ENCODE measurements at regions not wholly inside any gene's neighbourhood (a gene's known extent, or its start where the extent isn't known, plus 50 kb on each side); places are given as distances from the start of the nearest gene placed in this dataset.

DNA sequence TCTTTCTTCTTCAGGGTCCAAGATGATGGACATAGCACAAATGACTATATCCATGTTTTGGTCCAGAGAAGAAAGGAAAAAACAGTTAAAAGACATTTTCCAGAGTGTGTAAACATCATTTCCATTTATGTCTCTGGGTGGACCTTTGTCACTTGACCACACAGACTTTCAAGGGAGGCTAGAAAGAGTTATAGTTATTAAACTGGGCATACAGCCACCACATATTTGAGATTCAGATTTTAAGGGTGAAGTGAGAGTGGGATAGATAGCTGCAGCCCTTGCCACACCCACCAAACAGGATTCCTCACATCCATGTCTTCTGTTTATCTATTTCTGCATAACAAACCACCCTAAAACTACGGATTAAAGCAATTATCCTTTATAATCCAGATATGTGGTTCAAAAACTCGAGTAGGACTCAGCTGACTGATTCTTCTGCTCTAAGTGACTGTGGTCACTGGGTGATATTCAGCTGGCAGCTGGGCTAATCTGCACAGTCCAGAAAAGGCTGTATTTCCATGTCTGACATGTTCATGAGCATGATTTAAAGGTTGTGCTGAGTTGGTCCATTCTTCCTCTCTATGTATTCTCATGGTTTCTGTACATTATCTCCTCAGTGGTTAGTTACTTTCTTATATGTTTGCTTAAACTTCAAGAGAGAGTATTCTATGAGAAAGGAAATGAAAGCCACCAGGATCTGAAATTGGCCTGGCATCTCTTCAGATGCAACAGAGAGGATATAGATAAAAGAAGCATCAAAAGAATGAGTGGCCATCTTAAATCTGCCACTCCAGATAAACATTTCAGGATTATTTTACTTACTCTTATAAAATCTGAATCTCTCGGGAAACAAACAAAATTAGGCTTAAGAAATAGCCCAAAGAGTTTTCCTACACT lies 459.8 kb upstream of the CTSO start:
- TF ChIP-seq, protein P1, sequence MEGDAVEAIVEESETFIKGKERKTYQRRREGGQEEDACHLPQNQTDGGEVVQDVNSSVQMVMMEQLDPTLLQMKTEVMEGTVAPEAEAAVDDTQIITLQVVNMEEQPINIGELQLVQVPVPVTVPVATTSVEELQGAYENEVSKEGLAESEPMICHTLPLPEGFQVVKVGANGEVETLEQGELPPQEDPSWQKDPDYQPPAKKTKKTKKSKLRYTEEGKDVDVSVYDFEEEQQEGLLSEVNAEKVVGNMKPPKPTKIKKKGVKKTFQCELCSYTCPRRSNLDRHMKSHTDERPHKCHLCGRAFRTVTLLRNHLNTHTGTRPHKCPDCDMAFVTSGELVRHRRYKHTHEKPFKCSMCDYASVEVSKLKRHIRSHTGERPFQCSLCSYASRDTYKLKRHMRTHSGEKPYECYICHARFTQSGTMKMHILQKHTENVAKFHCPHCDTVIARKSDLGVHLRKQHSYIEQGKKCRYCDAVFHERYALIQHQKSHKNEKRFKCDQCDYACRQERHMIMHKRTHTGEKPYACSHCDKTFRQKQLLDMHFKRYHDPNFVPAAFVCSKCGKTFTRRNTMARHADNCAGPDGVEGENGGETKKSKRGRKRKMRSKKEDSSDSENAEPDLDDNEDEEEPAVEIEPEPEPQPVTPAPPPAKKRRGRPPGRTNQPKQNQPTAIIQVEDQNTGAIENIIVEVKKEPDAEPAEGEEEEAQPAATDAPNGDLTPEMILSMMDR (IDR thresholded peaks at IDR 0.05): no peak
- no peak for TF ChIP-seq EZH2 (IDR thresholded peaks at IDR 0.05; ENCODE audit: borderline replicate concordance, insufficient read depth, low read depth, low read length, poor library complexity, severe bottlenecking)
- ATAC-seq (ENCODE audit: low read depth): no peak
- POLR2A ChIA-PET: no interaction called here
- no peak overlapping the region for H3K4me3 ChIP-seq (ENCODE audit: control extremely low read depth in 1 of 5, extremely low read depth in 1 of 5, insufficient read depth in 1 of 5, low read depth in 2 of 5, low read length in 4 of 5)
- no peak overlapping the region for H2AFZ ChIP-seq (ENCODE audit: insufficient read depth, low read depth, low read length, poor library complexity, severe bottlenecking)
- H3K4me2 ChIP-seq (replicated peaks; ENCODE audit: low read depth, low read length, poor library complexity, severe bottlenecking): no peak overlapping the region
- no peak overlapping the region for H3K4me3 Mint-ChIP-seq
- no peak for DNase-seq
- no peak overlapping the region for H3K9ac ChIP-seq (ENCODE audit: low read length)
- no peaks in the 10 kb centered on the region for H3K4me1 ChIP-seq (ENCODE audit: control insufficient read depth in 2 of 2, insufficient read depth in 2 of 2, low read length in 2 of 2)
- 83% methylated on average over 1 of the region's 3 CpGs for WGBS (ENCODE audit: insufficient coverage)
- no peaks in the 10 kb centered on the region for H3K79me2 ChIP-seq (ENCODE audit: control insufficient read depth, insufficient read depth, low read length)
- H3K36me3 ChIP-seq (replicated peaks in 1 of 2; ENCODE audit: control extremely low read depth in 1 of 2, control insufficient read depth in 1 of 2, extremely low read depth in 1 of 2, insufficient read depth in 2 of 2, low read length in 1 of 2): no peaks in the 10 kb centered on the region
- peaks cover 0 to 3% (median 0%) of the 10 kb centered on the region in 3 donors for H3K9me3 ChIP-seq (ENCODE audit: control extremely low read depth in 1 of 3, control insufficient read depth in 2 of 3, insufficient read depth in 1 of 3, low read length in 2 of 3)
- no peaks in the 10 kb centered on the region for H3K27me3 Mint-ChIP-seq
- CTCF ChIA-PET: no interaction called here
- no peaks in the 10 kb centered on the region for H3K4me1 Mint-ChIP-seq
- no peaks in the 10 kb centered on the region for H3K9me3 Mint-ChIP-seq (ENCODE audit: insufficient read depth)
- H3K27me3 ChIP-seq (replicated peaks in 1 of 4; ENCODE audit: control extremely low read depth in 1 of 4, control insufficient read depth in 3 of 4, insufficient read depth in 4 of 4, low read length in 3 of 4): no peaks in the 10 kb centered on the region
- H4K20me1 ChIP-seq (ENCODE audit: control insufficient read depth, insufficient read depth, low read length, poor library complexity, severe bottlenecking): no peaks in the 10 kb centered on the region
- intact Hi-C loops (cut with micrococcal nuclease): no loop called here
- H3K27ac ChIP-seq (ENCODE audit: low read length in 2 of 2): no peak overlapping the region
- no peak overlapping the region for H3K27ac Mint-ChIP-seq

DNA sequence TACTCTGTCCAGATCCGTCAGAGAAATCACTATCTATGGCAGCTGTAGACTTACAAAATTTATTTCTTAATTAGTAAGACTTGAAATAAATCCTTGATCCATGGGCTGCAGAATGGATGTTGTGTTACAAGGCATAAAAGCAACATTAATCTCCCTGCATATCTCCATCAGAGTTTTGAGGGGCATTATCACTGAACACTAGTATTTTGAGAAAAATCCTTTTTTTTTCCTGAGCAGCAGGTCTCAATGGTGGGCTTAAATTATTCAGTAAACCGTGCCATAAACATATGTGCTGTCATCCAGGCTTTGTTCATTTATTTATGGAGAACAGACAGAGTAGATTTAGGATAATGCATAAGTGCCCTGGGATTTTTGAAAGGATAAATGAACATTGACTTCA lies 457.9 kb upstream of the CTSO start:
- no peaks in the 10 kb centered on the region for H3K4me1 ChIP-seq (ENCODE audit: control insufficient read depth in 2 of 2, insufficient read depth in 2 of 2, low read length in 2 of 2)
- ChIA-PET CTCF (no interaction called here), POLR2A (no interaction called here)
- H4K20me1 ChIP-seq (ENCODE audit: control insufficient read depth, insufficient read depth, low read length, poor library complexity, severe bottlenecking): no peaks in the 10 kb centered on the region
- no peak overlapping the region for H3K27ac ChIP-seq (ENCODE audit: low read length in 2 of 2)
- H3K27me3 ChIP-seq (replicated peaks in 1 of 4; ENCODE audit: control extremely low read depth in 1 of 4, control insufficient read depth in 3 of 4, insufficient read depth in 4 of 4, low read length in 3 of 4): no peaks in the 10 kb centered on the region
- TF ChIP-seq, protein P1 (IDR thresholded peaks at IDR 0.05): no peak
- intact Hi-C loops (cut with micrococcal nuclease): no loop called here
- H3K27ac Mint-ChIP-seq: no peak overlapping the region
- H3K4me1 Mint-ChIP-seq: no peaks in the 10 kb centered on the region
- no peak overlapping the region for H3K4me3 Mint-ChIP-seq
- H3K79me2 ChIP-seq (ENCODE audit: control insufficient read depth, insufficient read depth, low read length): no peaks in the 10 kb centered on the region
- WGBS (ENCODE audit: insufficient coverage): no CpG with 5 or more reads among the region's 2 CpGs
- DNase-seq (no peak), ATAC-seq (ENCODE audit: low read depth) (no peak)
- no peak overlapping the region for H3K9ac ChIP-seq (ENCODE audit: low read length)
- H3K36me3 ChIP-seq (replicated peaks in 1 of 2; ENCODE audit: control extremely low read depth in 1 of 2, control insufficient read depth in 1 of 2, extremely low read depth in 1 of 2, insufficient read depth in 2 of 2, low read length in 1 of 2): no peaks in the 10 kb centered on the region
- H3K4me2 ChIP-seq (replicated peaks; ENCODE audit: low read depth, low read length, poor library complexity, severe bottlenecking): no peak overlapping the region
- peaks cover 0 to 3% (median 0%) of the 10 kb centered on the region in 3 donors for H3K9me3 ChIP-seq (ENCODE audit: control extremely low read depth in 1 of 3, control insufficient read depth in 2 of 3, insufficient read depth in 1 of 3, low read length in 2 of 3)
- H3K9me3 Mint-ChIP-seq (ENCODE audit: insufficient read depth): peaks cover under 1% of the 10 kb centered on the region
- no peak overlapping the region for H3K4me3 ChIP-seq (ENCODE audit: control extremely low read depth in 1 of 5, extremely low read depth in 1 of 5, insufficient read depth in 1 of 5, low read depth in 2 of 5, low read length in 4 of 5)
- no peak overlapping the region for H2AFZ ChIP-seq (ENCODE audit: insufficient read depth, low read depth, low read length, poor library complexity, severe bottlenecking)
- H3K27me3 Mint-ChIP-seq: no peaks in the 10 kb centered on the region

Data from B cell (primary cell).